Esophagus squamous epithelium (tissue), 5 donors: ENCODE measurements at regions not wholly inside any gene's neighbourhood (a gene's known extent, or its start where the extent isn't known, plus 50 kb on each side); places are given as distances from the start of the nearest gene placed in this dataset.
"Not testable (repeated sequence)": the region's sequence is repeated elsewhere in the genome, so short reads cannot be mapped to it uniquely, and the experiment has no call there.

Experiments
- DNase-seq: peaks from one replicate; lab custom pipeline; 2025; lab: John Stamatoyannopoulos, UW
- H3K27ac ChIP-seq, 4 donors: fragments of 200-600 bp; sonication (generic); one replicate each; pipeline ENCODE4 v1.5.1; 2016 to 2019; ENCODE audit warnings: mild to moderate bottlenecking in 1 of 4
- H3K27me3 ChIP-seq, 4 donors: fragments of 200-600 bp; sonication (generic); 1 replicate in 3 of 4; 2 replicates in 1 of 4; pipeline versions ENCODE4 v1.5.1 to v1.6.0; 2017 to 2021; ENCODE audit warnings: antibody characterized with exemption in 1 of 4
- H3K36me3 ChIP-seq, 3 donors: fragments of 200-600 bp; sonication (generic); one replicate each; pipeline ENCODE4 v1.5.1; 2016 to 2019
- H3K4me1 ChIP-seq, 3 donors: fragments of 200-600 bp; sonication (generic); one replicate each; pipeline ENCODE4 v1.5.1; 2017 to 2019
- H3K4me3 ChIP-seq, 4 donors: fragments of 200-600 bp; sonication (generic); 1 replicate in 3 of 4; 2 replicates in 1 of 4; pipeline ENCODE4 v1.5.1; 2016 to 2019; ENCODE audit warnings: mild to moderate bottlenecking in 2 of 4, moderate library complexity in 1 of 4
- H3K9me3 ChIP-seq, 3 donors: fragments of 200-600 bp; sonication (generic); one replicate each; pipeline ENCODE4 v1.5.1; 2016 to 2019
- POLR2A ChIP-seq, 4 donors: fragments of 450-650 bp; IDR thresholded peaks; one replicate each; pipeline ENCODE4 v1.6.1; 2017; ENCODE audit warnings: antibody characterized with exemption in 4 of 4, mild to moderate bottlenecking in 4 of 4, moderate library complexity in 3 of 4
- WGBS, 2 donors: methylation state at CpG; one replicate each; pipeline ENCODE4 v1.1.5; 2018; 5-methylcytosine and 5-hydroxymethylcytosine counted together
- intact Hi-C: fragments of 100-400 bp; cut with DNase I; formaldehyde crosslinking; loops from one replicate; pipeline ENCODE4 v1.15.0; 2022
- TF ChIP-seq, protein P1 (sequence below), 6 experiments: fragments of 450-650 bp in 4 of 6; fragments of 200-600 bp in 2 of 6; sonication (generic) in 2 of 6; IDR thresholded peaks; one replicate each; pipeline ENCODE4 v1.5.1; 2016 to 2019; ENCODE audit warnings: antibody characterized with exemption in 6 of 6, mild to moderate bottlenecking in 4 of 6, moderate library complexity in 4 of 6
- donor health status: DM: yes; HTN: yes; CAD: no.

DNA sequence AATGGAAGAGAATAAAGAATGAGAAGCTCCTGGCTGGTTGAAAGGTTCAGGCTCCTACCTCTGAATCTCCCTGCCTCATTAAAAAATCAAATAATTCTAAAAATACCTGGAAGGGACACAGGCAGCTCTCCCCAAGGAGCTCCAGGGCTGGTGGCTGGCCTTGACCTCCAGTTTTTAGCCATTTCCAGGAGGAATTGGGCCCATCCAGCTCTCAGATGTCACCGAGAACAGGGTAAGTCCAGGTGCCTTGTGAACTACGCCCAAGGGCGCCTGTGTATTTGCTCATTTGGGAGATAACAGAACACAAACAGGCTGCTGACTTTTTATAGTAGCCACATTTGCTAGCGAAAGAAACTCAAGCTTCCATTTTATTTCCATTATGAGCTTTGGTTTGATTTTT is 321.0 kb upstream of the C1orf174 start:
- peaks cover 0 to 22% (median 0%) of the 10 kb centered on the region in 4 donors for H3K27me3 ChIP-seq
- TF ChIP-seq, protein P1, sequence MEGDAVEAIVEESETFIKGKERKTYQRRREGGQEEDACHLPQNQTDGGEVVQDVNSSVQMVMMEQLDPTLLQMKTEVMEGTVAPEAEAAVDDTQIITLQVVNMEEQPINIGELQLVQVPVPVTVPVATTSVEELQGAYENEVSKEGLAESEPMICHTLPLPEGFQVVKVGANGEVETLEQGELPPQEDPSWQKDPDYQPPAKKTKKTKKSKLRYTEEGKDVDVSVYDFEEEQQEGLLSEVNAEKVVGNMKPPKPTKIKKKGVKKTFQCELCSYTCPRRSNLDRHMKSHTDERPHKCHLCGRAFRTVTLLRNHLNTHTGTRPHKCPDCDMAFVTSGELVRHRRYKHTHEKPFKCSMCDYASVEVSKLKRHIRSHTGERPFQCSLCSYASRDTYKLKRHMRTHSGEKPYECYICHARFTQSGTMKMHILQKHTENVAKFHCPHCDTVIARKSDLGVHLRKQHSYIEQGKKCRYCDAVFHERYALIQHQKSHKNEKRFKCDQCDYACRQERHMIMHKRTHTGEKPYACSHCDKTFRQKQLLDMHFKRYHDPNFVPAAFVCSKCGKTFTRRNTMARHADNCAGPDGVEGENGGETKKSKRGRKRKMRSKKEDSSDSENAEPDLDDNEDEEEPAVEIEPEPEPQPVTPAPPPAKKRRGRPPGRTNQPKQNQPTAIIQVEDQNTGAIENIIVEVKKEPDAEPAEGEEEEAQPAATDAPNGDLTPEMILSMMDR (IDR thresholded peaks at IDR 0.05), result no peak
- TF ChIP-seq POLR2A (IDR thresholded peaks at IDR 0.05), result no peak
- no peak for DNase-seq
- H3K36me3 ChIP-seq, result no peaks in the 10 kb centered on the region
- H3K4me3 ChIP-seq, result no peak overlapping the region
- intact Hi-C loops, result no loop called here
- H3K9me3 ChIP-seq, result no peaks in the 10 kb centered on the region
- H3K27ac ChIP-seq, result no peak overlapping the region
- H3K4me1 ChIP-seq, result no peaks in the 10 kb centered on the region
- WGBS, 2 donors, result 92 to 98% methylated on average over 3 to 4 of the region's 4 CpGs

- no peak for DNase-seq
- no peak overlapping the region for H3K4me3 ChIP-seq
- intact Hi-C loops, result no loop called here
- 70 to 75% methylated on average over 18 of the region's 18 CpGs for WGBS, 2 donors
- no peak for TF ChIP-seq POLR2A (IDR thresholded peaks at IDR 0.05)
- TF ChIP-seq, protein P1 (IDR thresholded peaks at IDR 0.05), result no peak
- H3K4me1 ChIP-seq, result no peaks in the 10 kb centered on the region
- no peaks in the 10 kb centered on the region for H3K9me3 ChIP-seq
- H3K27me3 ChIP-seq, result peaks cover 0 to 20% (median 0%) of the 10 kb centered on the region in 4 donors
- no peak overlapping the region for H3K27ac ChIP-seq
- H3K36me3 ChIP-seq, result no peaks in the 10 kb centered on the region
Measured at GRCh38 chr1:4224684-4225467, 324.8 kb upstream of the C1orf174 start.

DNA sequence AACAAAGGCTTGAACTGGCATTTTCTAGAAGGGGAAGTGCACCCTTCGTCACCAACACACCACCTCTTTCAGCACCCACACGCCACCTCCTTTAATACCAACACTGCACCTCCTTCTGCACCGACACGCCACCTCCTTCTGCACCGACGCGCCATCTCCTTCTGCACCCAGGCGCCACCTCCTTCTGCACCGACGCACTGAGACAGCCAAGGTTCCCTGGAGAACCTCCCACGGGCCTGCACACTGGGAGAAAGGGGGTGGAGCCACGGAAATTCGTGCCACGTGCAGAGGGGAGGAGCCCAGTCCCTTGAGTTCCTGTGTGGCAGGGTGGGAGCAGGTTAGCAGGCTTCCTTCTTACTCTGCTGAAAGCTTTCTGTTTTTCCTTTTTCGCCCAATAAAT is 327.9 kb upstream of the C1orf174 start:
- Histone ChIP-seq H3K27ac (no peak overlapping the region), H3K4me3 (no peak overlapping the region), H3K4me1 (no peaks in the 10 kb centered on the region), H3K9me3 (no peaks in the 10 kb centered on the region), H3K27me3 (peaks cover 0 to 16% (median 0%) of the 10 kb centered on the region in 4 donors), H3K36me3 (no peaks in the 10 kb centered on the region)
- TF ChIP-seq, protein P1 (IDR thresholded peaks at IDR 0.05), result no peak
- no peak for TF ChIP-seq POLR2A (IDR thresholded peaks at IDR 0.05)
- DNase-seq, result no peak
- 73 to 78% methylated on average over 15 of the region's 15 CpGs for WGBS, 2 donors
- intact Hi-C loops, result no loop called here

DNA sequence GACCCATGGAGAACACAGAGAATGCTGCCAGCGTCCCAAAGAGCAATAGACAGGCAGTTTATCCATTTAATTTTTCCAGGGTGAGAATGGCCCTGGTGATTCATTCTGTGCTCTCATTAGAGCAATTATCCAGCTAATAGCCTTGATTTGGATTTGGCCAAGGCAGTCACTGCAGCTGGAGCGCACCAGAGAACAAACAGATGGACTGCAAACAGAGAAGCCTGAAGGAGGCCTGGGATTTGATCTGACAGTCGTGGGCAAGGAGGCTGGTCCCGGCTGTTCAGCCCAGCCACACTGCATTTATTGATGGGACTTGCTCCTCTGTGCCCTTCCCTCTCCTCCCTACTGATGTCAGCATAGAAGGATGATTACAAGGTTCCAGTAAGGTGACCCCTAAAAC is 353.9 kb upstream of the C1orf174 start:
- intact Hi-C loops, result no loop called here
- 72 to 81% methylated on average over 3 to 4 of the region's 4 CpGs for WGBS, 2 donors
- H3K9me3 ChIP-seq, result peaks cover 0 to 13% (median 11%) of the 10 kb centered on the region in 3 donors
- DNase-seq, result no peak
- no peaks in the 10 kb centered on the region for H3K27me3 ChIP-seq
- H3K4me3 ChIP-seq, result no peak overlapping the region
- no peak overlapping the region for H3K27ac ChIP-seq
- TF ChIP-seq, protein P1 (IDR thresholded peaks at IDR 0.05), result no peak
- no peak for TF ChIP-seq POLR2A (IDR thresholded peaks at IDR 0.05)
- no peaks in the 10 kb centered on the region for H3K36me3 ChIP-seq
- H3K4me1 ChIP-seq, result no peaks in the 10 kb centered on the region

- intact Hi-C loops, result no loop called here
- H3K9me3 ChIP-seq, result peaks cover 0 to 15% (median 11%) of the 10 kb centered on the region in 3 donors
- 66 to 76% methylated on average over 4 of the region's 4 CpGs for WGBS, 2 donors
- H3K4me3 ChIP-seq, result no peak overlapping the region
- H3K4me1 ChIP-seq, result no peaks in the 10 kb centered on the region
- H3K27me3 ChIP-seq, result no peaks in the 10 kb centered on the region
- no peak overlapping the region for H3K27ac ChIP-seq
- no peak for TF ChIP-seq POLR2A (IDR thresholded peaks at IDR 0.05)
- TF ChIP-seq, protein P1 (IDR thresholded peaks at IDR 0.05), result no peak
- no peaks in the 10 kb centered on the region for H3K36me3 ChIP-seq
- no peak for DNase-seq
Measured at GRCh38 chr1:4256351-4256750, 356.3 kb upstream of the C1orf174 start.

DNA sequence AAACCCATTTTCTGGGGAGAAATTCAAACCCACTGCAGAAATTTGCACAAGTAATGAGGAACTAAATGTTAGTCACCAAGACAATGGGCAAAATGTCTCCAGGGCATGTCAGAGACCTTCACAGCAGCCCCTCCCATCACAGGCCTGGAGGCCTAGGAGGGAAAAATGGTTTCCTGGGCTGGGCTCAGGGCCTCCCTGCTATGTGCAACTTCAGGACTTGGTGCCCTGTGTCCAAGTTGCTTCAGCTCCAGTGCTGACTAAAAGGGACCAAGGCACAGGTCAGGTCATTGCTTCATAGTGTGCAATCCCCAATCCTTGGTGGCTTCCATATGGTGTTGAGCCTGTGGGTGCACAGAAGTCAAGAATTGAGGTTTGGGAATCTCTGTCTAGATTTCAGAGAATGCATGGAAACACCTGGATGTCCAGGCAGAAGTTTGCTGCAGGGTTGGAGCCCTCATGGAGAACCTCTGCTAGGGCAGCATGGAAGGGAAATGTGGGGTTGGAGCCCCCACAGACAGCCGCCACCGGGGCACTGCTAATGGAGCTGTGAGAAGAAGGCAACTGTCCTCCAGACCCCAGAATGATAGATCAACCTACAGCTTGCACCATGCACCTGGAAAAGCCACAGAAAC is 358.2 kb upstream of the C1orf174 start:
- H3K4me1 ChIP-seq, H3K36me3 ChIP-seq, intact Hi-C loops, DNase-seq, H3K27me3 ChIP-seq, H3K4me3 ChIP-seq, H3K27ac ChIP-seq: not testable (repeated sequence)
- H3K9me3 ChIP-seq, result peaks cover 0 to 15% (median 11%) of the 10 kb centered on the region in 3 donors
- no CpG with 5 or more reads among the region's 2 CpGs for WGBS, 2 donors
